Type B pancreatic cell (in vitro differentiated cells): ENCODE measurements at regions not wholly inside any gene's neighbourhood (a gene's known extent, or its start where the extent isn't known, plus 50 kb on each side); places are given as distances from the start of the nearest gene placed in this dataset.

Experiments used
- DNase-seq: peaks from one replicate; pipeline ENCODE4 v3.0.0; 2021; ENCODE audit warnings: mixed read lengths; ENCODE audit not compliant: unreplicated experiment; ENCODE audit errors: extremely low spot score
- H3K27ac Mint-ChIP-seq: 2 replicates; pipeline ENCODE4 v1.8.0; 2021; ENCODE audit warnings: mild to moderate bottlenecking, mixed read lengths
- H3K27me3 Mint-ChIP-seq: 2 replicates; pipeline ENCODE4 v1.8.0; 2021; ENCODE audit warnings: mixed read lengths
- H3K36me3 Mint-ChIP-seq: 2 replicates; pipeline ENCODE4 v1.8.0; 2021; ENCODE audit warnings: mixed read lengths
- H3K4me1 Mint-ChIP-seq: one replicate; pipeline ENCODE4 v1.8.0; 2021; ENCODE audit warnings: mixed read lengths; ENCODE audit not compliant: unreplicated experiment
- H3K4me3 Mint-ChIP-seq: 2 replicates; pipeline ENCODE4 v1.8.0; 2021; ENCODE audit warnings: mild to moderate bottlenecking, mixed read lengths
- H3K9me3 Mint-ChIP-seq: 2 replicates; pipeline ENCODE4 v1.8.0; 2021; ENCODE audit warnings: mixed read lengths
- CTCF ChIP-seq: fragments of 200-600 bp; sonication (generic); conservative IDR thresholded peaks from 2 replicates; pipeline ENCODE4 v1.5.0; 2021; ENCODE audit warnings: antibody characterized with exemption, mild to moderate bottlenecking

GRCh38 chrX:112367065-112367464 is 284.5 kb upstream of the TRPC5 start:
- TF ChIP-seq CTCF = no peak
- H3K9me3 Mint-ChIP-seq = no peaks in the 10 kb centered on the region
- no peak overlapping the region for H3K4me3 Mint-ChIP-seq
- peaks cover 3% of the 10 kb centered on the region for H3K27me3 Mint-ChIP-seq
- DNase-seq = no peak
- no peaks in the 10 kb centered on the region for H3K36me3 Mint-ChIP-seq
- no peak overlapping the region for H3K27ac Mint-ChIP-seq
- no peaks in the 10 kb centered on the region for H3K4me1 Mint-ChIP-seq

- Mint-ChIP-seq H3K27me3 (no peaks in the 10 kb centered on the region), H3K9me3 (no peaks in the 10 kb centered on the region), H3K27ac (no peak overlapping the region), H3K4me3 (no peak overlapping the region), H3K4me1 (no peaks in the 10 kb centered on the region), H3K36me3 (no peaks in the 10 kb centered on the region)
- no peak for DNase-seq
- no peak for TF ChIP-seq CTCF
These were observed 277.3 kb upstream of the TRPC5 start for GRCh38 chrX:112359906-112360305.

- no peaks in the 10 kb centered on the region for H3K4me1 Mint-ChIP-seq
- H3K9me3 Mint-ChIP-seq = no peaks in the 10 kb centered on the region
- TF ChIP-seq CTCF = no peak
- H3K4me3 Mint-ChIP-seq = no peak overlapping the region
- DNase-seq = no peak
- H3K36me3 Mint-ChIP-seq = no peaks in the 10 kb centered on the region
- no peak overlapping the region for H3K27ac Mint-ChIP-seq
- H3K27me3 Mint-ChIP-seq = no peaks in the 10 kb centered on the region
These were observed 273.4 kb upstream of the TRPC5 start for GRCh38 chrX:112355931-112356330.

GRCh38 chrX:112341598-112341997 is 259.0 kb upstream of the TRPC5 start:
- Mint-ChIP-seq H3K27me3 (no peaks in the 10 kb centered on the region), H3K9me3 (peaks cover 8% of the 10 kb centered on the region), H3K4me1 (no peaks in the 10 kb centered on the region), H3K36me3 (no peaks in the 10 kb centered on the region), H3K27ac (no peak overlapping the region), H3K4me3 (no peak overlapping the region)
- TF ChIP-seq CTCF = no peak
- no peak for DNase-seq

GRCh38 chrX:112313201-112313600 is 230.6 kb upstream of the TRPC5 start:
- Mint-ChIP-seq H3K4me1 (no peaks in the 10 kb centered on the region), H3K27ac (no peak overlapping the region), H3K4me3 (no peak overlapping the region), H3K27me3 (no peaks in the 10 kb centered on the region), H3K36me3 (no peaks in the 10 kb centered on the region), H3K9me3 (no peaks in the 10 kb centered on the region)
- no peak for TF ChIP-seq CTCF
- no peak for DNase-seq

GRCh38 chrX:112306027-112306426 is 223.5 kb upstream of the TRPC5 start:
- no peaks in the 10 kb centered on the region for H3K27me3 Mint-ChIP-seq
- H3K4me1 Mint-ChIP-seq = no peaks in the 10 kb centered on the region
- H3K27ac Mint-ChIP-seq = no peak overlapping the region
- DNase-seq = no peak
- no peak overlapping the region for H3K4me3 Mint-ChIP-seq
- no peaks in the 10 kb centered on the region for H3K9me3 Mint-ChIP-seq
- H3K36me3 Mint-ChIP-seq = no peaks in the 10 kb centered on the region
- TF ChIP-seq CTCF = no peak
